HG03571 (cell line): ENCODE measurements at regions not wholly inside any gene's neighbourhood (a gene's known extent, or its start where the extent isn't known, plus 50 kb on each side); places are given as distances from the start of the nearest gene placed in this dataset.
"Not testable (repeated sequence)": the region's sequence is repeated elsewhere in the genome, so short reads cannot be mapped to it uniquely, and the experiment has no call there.

Experiments used
- ATAC-seq: cut with Tn5 transposase; IDR thresholded peaks from one replicate; pipeline ENCODE4 v1.9.1; 2021; ENCODE audit not compliant: unreplicated experiment

- not testable (repeated sequence) for ATAC-seq
Observed at GRCh38 chr21:32823296-32823695, 51.7 kb upstream of the PAXBP1 start.

- ATAC-seq = no peak
Observed at GRCh38 chr21:32824950-32825349, 53.4 kb upstream of the PAXBP1 start.

- ATAC-seq = no peak
Observed at GRCh38 chr21:32826329-32827167, 55.0 kb upstream of the PAXBP1 start.

GRCh38 chr21:32828908-32829307, 57.4 kb upstream of the PAXBP1 start:
- ATAC-seq = no peak

- ATAC-seq = no peak
Observed at GRCh38 chr21:32829504-32829903, 57.9 kb upstream of the PAXBP1 start.

GRCh38 chr21:32831779-32832178, 60.2 kb upstream of the PAXBP1 start:
- ATAC-seq = not testable (repeated sequence)

GRCh38 chr21:32834211-32834915, 62.8 kb upstream of the PAXBP1 start:
- no peak for ATAC-seq

- ATAC-seq = no peak
Observed at GRCh38 chr21:32834916-32835235, 63.3 kb upstream of the PAXBP1 start.

- no peak for ATAC-seq
Observed at GRCh38 chr21:32842146-32842545, 70.6 kb upstream of the PAXBP1 start.

GRCh38 chr21:32843561-32843960, 72.0 kb upstream of the PAXBP1 start:
- no peak for ATAC-seq

GRCh38 chr21:32844076-32844475, 72.5 kb upstream of the PAXBP1 start:
- no peak for ATAC-seq

- no peak for ATAC-seq
Observed at GRCh38 chr21:32844653-32845436, 73.3 kb upstream of the PAXBP1 start.

- ATAC-seq = no peak
Observed at GRCh38 chr21:32858628-32859027, 87.1 kb upstream of the PAXBP1 start.

GRCh38 chr21:32860399-32860798, 88.8 kb upstream of the PAXBP1 start:
- no peak for ATAC-seq

GRCh38 chr21:32861866-32862265, 90.3 kb upstream of the PAXBP1 start:
- no peak for ATAC-seq

- ATAC-seq = no peak
Observed at GRCh38 chr21:32867597-32867996, 96.0 kb upstream of the PAXBP1 start.

- ATAC-seq = no peak
Observed at GRCh38 chr21:32868631-32869454, 97.3 kb upstream of the PAXBP1 start.

GRCh38 chr21:32869459-32869858, 97.9 kb upstream of the PAXBP1 start:
- no peak for ATAC-seq

GRCh38 chr21:32876426-32876825, 104.9 kb upstream of the PAXBP1 start:
- ATAC-seq = no peak

- ATAC-seq = not testable (repeated sequence)
Observed at GRCh38 chr21:32877888-32878287, 106.3 kb upstream of the PAXBP1 start.

GRCh38 chr21:32878661-32879060, 107.1 kb upstream of the PAXBP1 start:
- ATAC-seq = no peak
